Activated naive CD8-positive, alpha-beta T cell treated with anti-CD3 and anti-CD28 coated beads, Interleukin-2, amount 50 U/mL, for 24 hours (primary cell): ENCODE measurements at regions not wholly inside any gene's neighbourhood (a gene's known extent, or its start where the extent isn't known, plus 50 kb on each side); places are given as distances from the start of the nearest gene placed in this dataset.
"Not testable (repeated sequence)": the region's sequence is repeated elsewhere in the genome, so short reads cannot be mapped to it uniquely, and the experiment has no call there.

ENCODE experiments used
- ATAC-seq: fragments of 150-1000 bp; cut with Tn5 transposase; one replicate; pipeline ENCODE4 v1.10.0; 2021
- DNase-seq: peaks from one replicate; pipeline ENCODE4 v3.0.0; 2021
- H3K27ac Mint-ChIP-seq: one replicate; pipeline ENCODE4 v1.8.0; 2021; ENCODE audit warnings: mild to moderate bottlenecking, mixed read lengths
- H3K27me3 Mint-ChIP-seq: one replicate; pipeline ENCODE4 v1.8.0; 2021; ENCODE audit warnings: mixed read lengths
- H3K36me3 Mint-ChIP-seq: one replicate; pipeline ENCODE4 v1.8.0; 2021; ENCODE audit warnings: low read depth, mixed read lengths
- H3K4me1 Mint-ChIP-seq: one replicate; pipeline ENCODE4 v1.8.0; 2021; ENCODE audit warnings: mixed read lengths
- H3K4me3 Mint-ChIP-seq: one replicate; pipeline ENCODE4 v1.8.0; 2021; ENCODE audit warnings: mild to moderate bottlenecking, moderate library complexity, mixed read lengths
- H3K9me3 Mint-ChIP-seq: one replicate; pipeline ENCODE4 v1.8.0; 2021; ENCODE audit warnings: mixed read lengths

DNA sequence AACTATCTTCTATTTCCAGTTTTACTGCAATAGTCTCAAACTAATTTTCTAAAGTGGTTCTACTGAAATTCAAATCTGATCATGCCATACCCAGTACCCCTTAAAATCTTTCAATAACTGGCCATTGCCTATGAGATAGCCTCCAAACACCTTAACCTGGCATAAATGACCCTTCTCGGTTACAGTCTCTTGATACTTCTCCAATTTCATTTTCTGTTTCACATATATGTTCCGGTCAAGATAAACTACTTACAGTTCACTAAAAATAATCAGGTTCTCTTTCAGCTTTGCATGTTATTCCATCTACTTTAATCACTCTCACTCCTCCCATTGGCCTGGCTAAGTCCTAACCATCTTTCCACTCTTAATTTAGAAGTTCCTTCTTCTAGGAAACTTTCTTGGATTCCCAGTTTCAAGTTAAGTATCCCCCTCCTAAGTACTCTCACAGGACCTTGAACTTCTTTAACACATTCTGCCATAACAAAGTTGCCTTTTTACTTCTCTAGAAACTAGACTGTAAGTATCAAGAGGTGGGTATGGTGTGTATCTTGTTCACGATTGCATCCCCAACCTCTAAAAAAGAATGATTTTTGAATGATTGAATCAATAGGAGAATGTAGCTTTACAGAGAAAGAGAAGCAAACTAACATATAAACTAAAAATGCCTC lies 110.2 kb upstream of the RBBP8 start:
- Mint-ChIP-seq H3K4me1 (no peaks in the 10 kb centered on the region), H3K36me3 (no peaks in the 10 kb centered on the region), H3K27me3 (peaks cover 11% of the 10 kb centered on the region), H3K9me3 (no peaks in the 10 kb centered on the region), H3K27ac (no peak overlapping the region), H3K4me3 (no peak overlapping the region)
- ATAC-seq, result no peak
- no peak for DNase-seq

DNA sequence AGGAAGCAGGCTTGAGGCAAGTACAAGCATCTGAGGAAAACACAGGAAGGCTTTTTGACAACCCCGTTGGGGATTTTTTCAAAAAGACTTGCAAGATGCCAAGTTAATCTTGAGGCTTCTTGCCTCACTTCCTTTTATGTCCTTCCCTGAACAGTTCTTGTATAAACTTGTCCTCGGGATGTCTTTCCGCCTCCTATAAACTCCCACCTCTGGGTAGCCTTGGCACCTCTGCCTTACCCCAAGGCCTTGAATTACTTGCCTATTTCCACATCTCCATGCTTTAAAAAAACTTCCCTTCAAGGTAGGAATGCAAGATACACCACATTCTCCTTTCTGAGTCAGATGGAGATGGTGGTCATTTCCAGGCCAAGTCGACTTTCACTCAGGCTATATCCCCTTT lies 106.4 kb upstream of the RBBP8 start:
- Mint-ChIP-seq H3K27me3 (peaks cover 11% of the 10 kb centered on the region), H3K9me3 (no peaks in the 10 kb centered on the region), H3K4me3 (no peak overlapping the region), H3K4me1 (peaks cover 8% of the 10 kb centered on the region), H3K36me3 (no peaks in the 10 kb centered on the region), H3K27ac (no peak overlapping the region)
- no peak for ATAC-seq
- no peak for DNase-seq

DNA sequence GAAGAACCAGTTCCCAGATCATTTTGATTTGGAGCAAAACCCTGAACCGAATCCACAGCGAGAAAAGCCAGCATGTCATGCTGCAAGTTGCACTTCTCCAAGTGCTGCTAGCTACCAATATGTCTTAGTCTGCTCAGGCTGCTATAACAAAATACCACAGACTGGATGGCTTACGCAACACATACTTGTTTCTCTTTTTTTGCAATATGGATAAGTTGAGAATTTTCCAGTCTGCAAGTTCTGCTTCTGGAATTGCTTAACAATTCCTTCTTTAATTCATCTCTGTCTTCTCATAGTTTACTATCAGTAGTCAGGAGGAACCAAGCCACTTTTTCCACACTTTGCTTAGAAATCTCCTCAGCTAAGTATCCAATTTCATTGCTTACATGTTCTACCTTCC lies 105.9 kb upstream of the RBBP8 start:
- Mint-ChIP-seq H3K27me3 (peaks cover 11% of the 10 kb centered on the region), H3K36me3 (no peaks in the 10 kb centered on the region), H3K9me3 (no peaks in the 10 kb centered on the region), H3K4me1 (peaks cover 10% of the 10 kb centered on the region), H3K27ac (no peak overlapping the region), H3K4me3 (no peak overlapping the region)
- DNase-seq (no peak), ATAC-seq (no peak)

DNA sequence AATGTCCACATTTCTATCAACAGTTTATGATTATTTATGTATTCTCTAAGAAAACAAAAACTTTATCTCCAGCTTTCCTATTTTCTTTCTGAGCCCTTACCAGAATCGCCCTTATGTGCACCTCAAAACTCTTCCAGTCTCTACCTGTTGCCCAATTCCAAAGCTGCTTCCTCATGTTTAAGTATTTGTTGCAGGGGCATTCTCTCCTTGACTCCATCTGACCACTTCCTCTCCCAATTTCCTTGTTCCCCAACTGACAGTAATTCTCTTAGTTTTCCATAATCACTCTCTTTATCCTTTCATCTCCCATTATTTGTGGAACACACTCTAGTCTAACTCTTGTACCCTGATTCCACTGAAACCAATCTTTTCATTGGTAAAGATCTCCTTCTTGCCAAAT lies 105.4 kb upstream of the RBBP8 start:
- DNase-seq (no peak), ATAC-seq (no peak)
- no peaks in the 10 kb centered on the region for H3K9me3 Mint-ChIP-seq
- H3K4me3 Mint-ChIP-seq, result no peak overlapping the region
- H3K27me3 Mint-ChIP-seq, result peaks cover 13% of the 10 kb centered on the region
- no peaks in the 10 kb centered on the region for H3K36me3 Mint-ChIP-seq
- peaks cover 10% of the 10 kb centered on the region for H3K4me1 Mint-ChIP-seq
- H3K27ac Mint-ChIP-seq, result no peak overlapping the region

DNA sequence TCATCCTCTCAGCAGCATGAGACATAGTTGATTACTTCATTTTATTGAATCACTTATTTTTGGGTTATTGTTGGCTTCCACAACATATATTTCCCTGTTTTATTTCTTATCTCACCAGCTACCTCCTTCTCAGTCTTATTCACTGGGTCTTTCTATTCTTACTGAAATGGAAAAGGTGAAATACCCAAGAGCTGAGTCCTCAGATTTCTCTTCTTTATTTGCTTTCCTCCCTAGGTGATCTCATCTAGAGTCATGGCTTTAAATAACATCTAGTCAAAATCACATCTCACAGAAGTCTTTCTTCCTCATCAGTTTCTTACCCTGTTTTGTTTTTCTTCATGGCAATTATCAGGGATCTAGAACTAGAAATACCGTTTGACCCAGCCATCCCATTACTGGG lies 105.0 kb upstream of the RBBP8 start:
- Mint-ChIP-seq H3K4me3 (no peak overlapping the region), H3K36me3 (no peaks in the 10 kb centered on the region), H3K9me3 (no peaks in the 10 kb centered on the region), H3K27ac (no peak overlapping the region), H3K27me3 (peaks cover 14% of the 10 kb centered on the region), H3K4me1 (peaks cover 10% of the 10 kb centered on the region)
- no peak for DNase-seq
- ATAC-seq, result no peak

DNA sequence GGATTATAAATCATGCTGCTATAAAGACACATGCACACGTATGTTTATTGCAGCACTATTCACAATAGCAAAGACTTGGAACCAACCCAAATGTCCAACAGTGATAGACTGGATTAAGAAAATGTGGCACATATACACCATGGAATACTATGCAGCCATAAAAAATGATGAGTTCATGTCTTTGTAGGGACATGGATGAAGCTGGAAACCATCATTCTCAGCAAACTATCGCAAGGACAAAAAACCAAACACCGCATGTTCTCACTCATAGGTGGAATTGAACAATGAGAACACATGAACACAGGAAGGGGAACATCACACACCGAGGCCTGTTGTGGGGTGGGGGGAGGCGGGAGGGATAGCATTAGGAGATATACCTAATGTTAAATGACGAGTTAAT lies 104.5 kb upstream of the RBBP8 start:
- peaks cover 19% of the 10 kb centered on the region for H3K27me3 Mint-ChIP-seq
- not testable (repeated sequence) for H3K4me1 Mint-ChIP-seq, H3K9me3 Mint-ChIP-seq, H3K27ac Mint-ChIP-seq, H3K36me3 Mint-ChIP-seq, DNase-seq, H3K4me3 Mint-ChIP-seq, ATAC-seq

DNA sequence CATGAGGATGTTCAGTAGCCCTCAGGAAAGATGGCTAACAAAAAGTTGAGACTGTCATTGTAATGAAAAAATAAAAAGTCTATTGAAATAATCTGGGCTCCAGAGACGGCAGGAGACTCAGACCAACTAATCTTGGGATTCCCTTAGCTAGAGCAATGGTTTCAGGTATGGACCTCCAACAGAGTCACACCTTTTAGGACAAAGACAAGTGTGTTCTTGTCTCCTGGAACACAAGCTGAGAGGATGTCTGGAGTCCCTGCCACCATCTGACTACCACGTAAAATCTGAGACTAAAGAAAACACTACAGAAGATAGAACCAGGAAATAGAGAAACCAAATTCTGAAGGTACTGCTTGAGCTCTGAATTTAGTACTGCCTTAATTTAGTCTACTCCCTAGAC lies 103.3 kb upstream of the RBBP8 start:
- Mint-ChIP-seq H3K4me1 (peaks cover 10% of the 10 kb centered on the region), H3K9me3 (no peaks in the 10 kb centered on the region), H3K27ac (no peak overlapping the region), H3K4me3 (no peak overlapping the region), H3K36me3 (no peaks in the 10 kb centered on the region), H3K27me3 (peaks cover 16% of the 10 kb centered on the region)
- no peak for DNase-seq
- no peak for ATAC-seq

DNA sequence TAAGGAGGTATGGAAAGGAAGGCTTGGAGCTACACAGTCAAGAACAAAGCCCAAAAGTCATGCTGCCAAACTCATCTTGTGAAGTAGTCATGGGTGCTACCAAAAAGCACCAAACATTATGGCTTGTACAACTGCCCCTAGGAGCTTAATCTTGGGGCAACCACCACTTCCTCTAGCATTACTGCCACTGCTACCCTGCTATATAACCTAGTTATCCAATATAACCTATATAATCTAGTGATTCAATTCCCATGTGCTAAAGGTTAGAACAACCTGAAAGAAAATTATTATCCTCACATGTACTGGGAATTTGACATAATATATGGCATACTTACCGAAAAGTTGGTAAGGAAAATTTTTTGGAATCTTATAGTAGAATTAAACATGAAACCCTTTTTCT lies 102.6 kb upstream of the RBBP8 start:
- ATAC-seq, result no peak
- Mint-ChIP-seq H3K27me3 (peaks cover 16% of the 10 kb centered on the region), H3K9me3 (no peaks in the 10 kb centered on the region), H3K27ac (no peak overlapping the region), H3K4me3 (no peak overlapping the region), H3K36me3 (no peaks in the 10 kb centered on the region), H3K4me1 (peaks cover 10% of the 10 kb centered on the region)
- no peak for DNase-seq

DNA sequence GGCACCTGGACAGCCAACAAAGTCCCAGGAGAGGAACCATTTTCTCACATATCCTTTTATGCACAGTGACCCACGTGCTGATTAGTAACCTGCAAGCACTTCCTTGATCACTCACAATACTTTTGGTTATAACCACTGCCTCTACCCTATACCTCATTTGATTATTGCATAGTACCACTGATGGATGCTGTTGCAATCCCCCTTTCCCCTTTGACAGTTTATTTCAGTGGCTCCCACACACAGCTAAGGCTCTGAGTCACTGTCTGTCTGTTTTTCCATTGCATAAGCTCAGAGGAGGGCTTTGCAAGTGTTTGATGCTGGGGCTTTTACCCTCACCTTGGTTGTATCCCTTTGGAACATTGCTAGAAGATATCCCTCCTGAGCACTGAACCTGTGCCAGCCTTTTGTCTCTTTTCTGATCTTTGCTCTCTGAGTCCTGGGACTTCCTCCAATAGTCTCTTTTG lies 101.7 kb upstream of the RBBP8 start:
- Mint-ChIP-seq H3K27ac (peak overlapping the region; percentile 43), H3K27me3 (peaks cover 20% of the 10 kb centered on the region)
- peak; percentile 93 for ATAC-seq

DNA sequence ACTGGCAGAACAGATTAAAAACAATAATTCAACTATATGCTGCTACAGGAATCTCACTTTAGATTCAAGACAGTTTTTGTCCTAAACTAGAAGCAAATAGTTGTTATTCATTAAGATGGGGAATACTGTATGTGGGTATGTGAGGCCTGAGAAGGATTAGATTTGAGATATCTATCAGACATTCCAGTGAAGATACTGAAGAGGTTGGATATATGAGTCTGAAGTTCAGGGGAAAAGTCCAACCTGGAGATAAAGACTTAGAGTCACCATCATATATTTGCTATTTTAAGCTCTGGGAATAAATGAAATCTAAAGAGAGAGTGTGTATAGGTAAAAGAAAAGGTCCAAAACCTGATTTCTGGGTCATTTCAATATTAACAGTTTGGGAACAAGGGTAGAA lies 96.2 kb upstream of the RBBP8 start:
- Mint-ChIP-seq H3K4me3 (no peak overlapping the region), H3K9me3 (no peaks in the 10 kb centered on the region), H3K27me3 (peaks cover 14% of the 10 kb centered on the region), H3K36me3 (no peaks in the 10 kb centered on the region), H3K27ac (no peak overlapping the region), H3K4me1 (no peaks in the 10 kb centered on the region)
- DNase-seq (no peak), ATAC-seq (no peak)

More for the DNA sequence above, 101.7 kb upstream of the RBBP8 start:
- Mint-ChIP-seq H3K4me3 (no peak overlapping the region), H3K36me3 (no peaks in the 10 kb centered on the region), H3K4me1 (peaks cover 10% of the 10 kb centered on the region), H3K9me3 (no peaks in the 10 kb centered on the region)
- no peak for DNase-seq

DNA sequence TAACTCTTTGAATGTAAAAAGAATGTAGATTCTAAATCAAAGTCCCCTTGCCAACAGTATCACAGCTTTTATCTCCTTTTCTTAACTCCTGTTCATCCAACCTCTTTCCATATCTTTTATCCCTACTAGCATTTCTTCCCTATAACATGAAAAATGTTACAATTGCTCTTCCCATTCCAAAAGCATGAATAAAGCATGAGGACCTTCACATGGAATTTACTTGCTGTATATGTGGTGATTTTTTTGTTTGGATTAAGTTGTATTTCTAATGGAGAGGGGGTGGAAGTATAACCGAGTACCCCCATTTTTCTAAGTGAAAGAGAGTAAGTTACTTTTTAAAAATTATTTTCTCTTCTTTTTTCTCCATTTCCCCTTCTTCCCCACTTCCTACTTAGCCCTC lies 94.9 kb upstream of the RBBP8 start:
- no peak for DNase-seq
- no peak overlapping the region for H3K27ac Mint-ChIP-seq
- no peak overlapping the region for H3K4me3 Mint-ChIP-seq
- no peaks in the 10 kb centered on the region for H3K4me1 Mint-ChIP-seq
- ATAC-seq, result no peak
- H3K27me3 Mint-ChIP-seq, result peaks cover 10% of the 10 kb centered on the region
- H3K9me3 Mint-ChIP-seq, result no peaks in the 10 kb centered on the region
- H3K36me3 Mint-ChIP-seq, result no peaks in the 10 kb centered on the region

DNA sequence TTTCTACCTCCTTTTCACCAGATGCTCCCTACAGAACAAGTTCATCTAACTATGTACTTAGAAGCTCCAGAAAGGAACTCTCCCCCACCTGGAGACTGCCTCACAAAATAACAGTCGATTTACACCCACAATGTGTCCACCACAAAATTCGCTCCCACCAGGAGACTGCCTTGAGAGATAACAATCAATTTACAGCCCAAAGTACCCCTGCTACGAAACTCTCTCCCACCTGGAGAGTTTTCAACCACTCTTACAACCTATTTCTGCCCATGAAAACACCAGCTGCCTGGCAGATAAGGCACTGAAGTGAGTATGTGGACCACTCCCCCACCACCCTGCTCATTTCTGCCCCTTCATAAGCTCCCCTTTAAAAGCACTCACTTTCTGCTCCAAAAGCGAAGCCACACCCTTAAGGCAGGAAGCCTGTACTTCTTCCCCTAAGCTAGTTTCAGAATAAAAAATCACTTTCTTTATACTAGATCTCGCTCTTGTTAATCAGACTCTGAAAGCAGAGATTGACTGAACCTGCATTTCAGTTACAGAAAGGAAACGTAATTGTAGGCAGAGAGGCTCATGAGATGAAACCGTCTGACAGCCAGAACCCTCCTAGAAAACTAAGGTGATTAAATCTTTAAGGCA lies 94.4 kb upstream of the RBBP8 start:
- Mint-ChIP-seq H3K9me3 (no peaks in the 10 kb centered on the region), H3K36me3 (no peaks in the 10 kb centered on the region), H3K4me1 (no peaks in the 10 kb centered on the region), H3K27ac (no peak overlapping the region), H3K27me3 (peaks cover 8% of the 10 kb centered on the region), H3K4me3 (no peak overlapping the region)
- no peak for DNase-seq
- peak; percentile 69 for ATAC-seq

DNA sequence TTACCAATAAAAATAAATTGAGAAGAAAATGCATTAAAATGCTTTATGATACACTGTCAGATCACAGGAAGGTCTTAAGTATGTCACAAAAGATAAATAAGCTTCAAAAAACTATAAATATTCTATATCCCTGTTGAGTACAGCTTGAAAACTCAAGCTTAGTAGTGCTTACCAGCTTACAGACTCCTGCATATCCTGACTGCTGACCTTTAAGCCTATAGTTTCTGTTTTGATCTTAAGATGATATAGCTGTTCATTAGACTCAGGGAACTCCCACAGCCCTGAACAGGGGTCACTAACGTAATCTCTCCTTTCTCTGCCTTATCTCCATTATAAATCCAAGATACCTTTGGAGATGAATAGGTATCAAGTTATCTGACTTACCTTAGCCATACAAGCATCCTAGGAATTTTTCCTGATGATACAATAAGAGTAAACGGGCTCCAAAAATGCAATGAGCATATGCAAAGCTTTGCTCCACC lies 93.7 kb upstream of the RBBP8 start:
- no peaks in the 10 kb centered on the region for H3K9me3 Mint-ChIP-seq
- H3K36me3 Mint-ChIP-seq, result no peaks in the 10 kb centered on the region
- no peak overlapping the region for H3K4me3 Mint-ChIP-seq
- H3K4me1 Mint-ChIP-seq, result no peaks in the 10 kb centered on the region
- H3K27ac Mint-ChIP-seq, result no peak overlapping the region
- peak; percentile 90 for ATAC-seq
- H3K27me3 Mint-ChIP-seq, result peaks cover 8% of the 10 kb centered on the region
- no peak for DNase-seq

DNA sequence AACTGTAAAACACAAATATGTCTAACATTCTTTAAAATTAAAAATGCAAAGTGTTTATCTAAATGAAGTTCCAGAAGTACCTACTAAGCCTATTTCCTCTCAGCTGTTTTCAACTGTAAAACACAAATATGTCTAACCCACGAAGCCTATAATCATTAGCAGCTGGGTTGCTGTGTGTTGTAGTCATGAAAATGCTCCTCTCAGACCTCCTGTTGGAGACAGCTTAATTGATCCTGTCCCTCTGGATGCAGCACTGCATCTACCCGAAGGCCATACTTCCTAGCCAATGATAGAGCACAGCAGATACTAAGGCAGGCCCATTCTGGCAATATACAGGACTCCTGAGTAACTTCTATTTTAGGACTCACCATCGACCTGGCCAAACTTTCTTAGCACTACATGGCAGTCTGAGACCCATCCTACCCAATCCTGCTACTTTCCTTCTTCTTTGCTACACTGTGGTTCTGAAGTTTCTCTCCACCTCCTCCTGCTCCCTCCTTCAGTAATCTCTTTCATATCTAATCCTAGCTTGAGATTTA lies 92.5 kb upstream of the RBBP8 start:
- no peak overlapping the region for H3K27ac Mint-ChIP-seq
- DNase-seq, result no peak
- no peak for ATAC-seq

DNA sequence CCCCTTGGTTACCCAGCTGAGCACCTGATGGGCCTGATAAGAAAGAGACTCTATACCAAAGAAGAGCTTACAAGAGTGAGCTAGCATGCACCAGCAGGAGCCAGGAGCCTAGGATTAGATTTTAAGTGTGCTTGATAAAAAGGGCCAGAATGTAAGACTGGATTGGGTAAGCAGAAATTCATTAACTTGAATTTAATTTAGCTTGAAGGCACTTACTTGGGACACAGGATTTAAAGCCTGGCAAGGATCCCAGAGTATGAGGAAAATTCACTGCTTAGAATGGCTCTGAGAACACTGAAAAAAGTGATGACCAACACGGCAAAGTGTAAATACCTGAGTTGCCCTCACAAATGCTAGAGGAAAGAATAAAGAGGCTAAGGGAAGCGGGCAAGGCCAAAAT lies 91.3 kb upstream of the RBBP8 start:
- Mint-ChIP-seq H3K9me3 (no peaks in the 10 kb centered on the region), H3K4me3 (no peak overlapping the region), H3K27ac (no peak overlapping the region), H3K36me3 (no peaks in the 10 kb centered on the region), H3K27me3 (peaks cover 3% of the 10 kb centered on the region), H3K4me1 (no peaks in the 10 kb centered on the region)
- DNase-seq, result no peak
- no peak for ATAC-seq

More for the DNA sequence above, 92.5 kb upstream of the RBBP8 start:
- peaks cover 4% of the 10 kb centered on the region for H3K27me3 Mint-ChIP-seq
- no peaks in the 10 kb centered on the region for H3K36me3 Mint-ChIP-seq
- no peak overlapping the region for H3K4me3 Mint-ChIP-seq
- no peaks in the 10 kb centered on the region for H3K4me1 Mint-ChIP-seq
- H3K9me3 Mint-ChIP-seq, result no peaks in the 10 kb centered on the region
